ENCODE measurements at regions not wholly inside any gene's neighbourhood (a gene's known extent, or its start where the extent isn't known, plus 50 kb on each side); places are given as distances from the start of the nearest gene placed in this dataset.

GRCh38 chr10:110410329-110411046, 87.2 kb upstream of the DUSP5 start:
- Histone ChIP-seq H3K27ac (ENCODE audit: low read depth, low read length) (no peak overlapping the region), H3K9ac (ENCODE audit: low read length) (no peak overlapping the region), H3K4me1 (ENCODE audit: insufficient read depth, low read length) (peaks cover 28% of the 10 kb centered on the region)

DNA sequence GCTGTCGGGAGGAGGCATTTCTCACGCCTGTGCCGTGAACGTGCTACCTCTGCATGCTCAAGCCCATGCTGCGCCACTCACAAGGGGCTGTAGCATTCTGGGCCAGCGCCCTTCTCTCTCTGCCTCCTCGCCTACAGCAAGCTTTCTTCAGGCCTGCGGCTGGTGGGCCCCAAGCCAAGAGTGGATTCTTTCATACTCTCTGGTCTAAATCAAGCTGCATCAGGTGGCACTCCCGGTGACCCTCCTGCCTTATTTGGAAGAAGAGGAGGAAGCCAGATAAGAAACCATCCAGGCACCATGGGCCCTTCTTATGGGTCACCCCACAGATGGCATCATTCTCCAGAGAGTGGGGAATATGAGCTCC, 86.7 kb upstream of the DUSP5 start:
- Histone ChIP-seq H3K27me3 (ENCODE audit: control insufficient read depth in 1 of 2, insufficient read depth in 2 of 2, low read length in 2 of 2) (no peaks in the 10 kb centered on the region), H3K9me3 (ENCODE audit: low read length) (no peaks in the 10 kb centered on the region), H3K9ac (ENCODE audit: low read length) (no peak overlapping the region), H3K4me3 (ENCODE audit: low read depth in 1 of 2, low read length in 2 of 2) (peak overlapping the region in 1 of 2 donors; percentile 20), H3K36me3 (ENCODE audit: insufficient read depth, low read length) (no peaks in the 10 kb centered on the region), H3K4me1 (ENCODE audit: insufficient read depth, low read length) (peaks cover 28% of the 10 kb centered on the region), H3K27ac (ENCODE audit: low read depth, low read length) (no peak overlapping the region)

More at GRCh38 chr10:110410329-110411046, 87.2 kb upstream of the DUSP5 start:
- no peaks in the 10 kb centered on the region for H3K27me3 ChIP-seq (ENCODE audit: control insufficient read depth in 1 of 2, insufficient read depth in 2 of 2, low read length in 2 of 2)
- no peaks in the 10 kb centered on the region for H3K9me3 ChIP-seq (ENCODE audit: low read length)
- H3K4me3 ChIP-seq (ENCODE audit: low read depth in 1 of 2, low read length in 2 of 2), result peak overlapping the region in 1 of 2 donors; percentile 20
- H3K36me3 ChIP-seq (ENCODE audit: insufficient read depth, low read length), result no peaks in the 10 kb centered on the region

DNA sequence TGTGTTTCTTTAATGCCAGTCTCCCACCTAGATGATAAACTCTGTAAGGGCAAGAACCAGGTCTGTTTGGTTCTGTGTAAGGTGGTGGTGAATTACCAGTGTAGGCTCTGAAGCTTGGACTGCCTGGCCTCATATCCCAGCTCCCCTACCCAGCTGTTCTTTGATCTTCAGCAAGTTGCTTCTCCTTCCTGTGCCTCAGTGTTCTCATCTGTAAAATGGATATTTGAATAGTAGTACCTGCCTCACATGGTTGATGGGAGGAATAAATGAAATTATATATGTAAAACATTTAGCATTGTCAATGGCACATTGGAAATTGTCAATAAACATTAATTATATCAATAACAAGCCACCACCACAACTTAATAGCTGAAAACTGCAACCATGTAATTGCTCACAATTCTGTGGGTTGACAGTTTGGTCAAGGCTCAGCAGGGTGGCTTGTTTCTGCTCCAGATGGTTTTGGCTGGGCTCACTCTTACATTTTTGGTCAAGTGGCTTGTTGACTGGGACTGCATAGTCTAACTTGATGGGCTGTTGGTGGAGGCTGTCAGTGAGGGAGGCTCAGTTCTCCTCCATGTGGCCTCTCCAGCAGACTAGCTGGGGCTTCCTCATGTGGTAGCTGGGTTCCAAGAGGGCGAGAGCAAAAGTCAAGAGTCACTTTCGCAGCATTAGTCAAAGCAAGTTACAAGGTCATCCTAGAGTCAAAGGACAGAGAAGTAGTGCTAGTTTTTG, 84.5 kb upstream of the DUSP5 start:
- no peak overlapping the region for H3K4me3 ChIP-seq (ENCODE audit: low read depth in 1 of 2, low read length in 2 of 2)
- H3K4me1 ChIP-seq (ENCODE audit: insufficient read depth, low read length), result peaks cover 19% of the 10 kb centered on the region
- H3K36me3 ChIP-seq (ENCODE audit: insufficient read depth, low read length), result no peaks in the 10 kb centered on the region
- H3K27ac ChIP-seq (ENCODE audit: low read depth, low read length), result no peak overlapping the region
- no peaks in the 10 kb centered on the region for H3K27me3 ChIP-seq (ENCODE audit: control insufficient read depth in 1 of 2, insufficient read depth in 2 of 2, low read length in 2 of 2)
- no peak overlapping the region for H3K9ac ChIP-seq (ENCODE audit: low read length)
- no peaks in the 10 kb centered on the region for H3K9me3 ChIP-seq (ENCODE audit: low read length)

- Histone ChIP-seq H3K9ac (ENCODE audit: low read length) (no peak overlapping the region), H3K9me3 (ENCODE audit: low read length) (no peaks in the 10 kb centered on the region), H3K36me3 (ENCODE audit: insufficient read depth, low read length) (no peaks in the 10 kb centered on the region), H3K27ac (ENCODE audit: low read depth, low read length) (no peak overlapping the region), H3K4me1 (ENCODE audit: insufficient read depth, low read length) (peaks cover 19% of the 10 kb centered on the region), H3K27me3 (ENCODE audit: control insufficient read depth in 1 of 2, insufficient read depth in 2 of 2, low read length in 2 of 2) (no peaks in the 10 kb centered on the region), H3K4me3 (ENCODE audit: low read depth in 1 of 2, low read length in 2 of 2) (no peak overlapping the region)
Measured at GRCh38 chr10:110413903-110414547, 83.7 kb upstream of the DUSP5 start.

DNA sequence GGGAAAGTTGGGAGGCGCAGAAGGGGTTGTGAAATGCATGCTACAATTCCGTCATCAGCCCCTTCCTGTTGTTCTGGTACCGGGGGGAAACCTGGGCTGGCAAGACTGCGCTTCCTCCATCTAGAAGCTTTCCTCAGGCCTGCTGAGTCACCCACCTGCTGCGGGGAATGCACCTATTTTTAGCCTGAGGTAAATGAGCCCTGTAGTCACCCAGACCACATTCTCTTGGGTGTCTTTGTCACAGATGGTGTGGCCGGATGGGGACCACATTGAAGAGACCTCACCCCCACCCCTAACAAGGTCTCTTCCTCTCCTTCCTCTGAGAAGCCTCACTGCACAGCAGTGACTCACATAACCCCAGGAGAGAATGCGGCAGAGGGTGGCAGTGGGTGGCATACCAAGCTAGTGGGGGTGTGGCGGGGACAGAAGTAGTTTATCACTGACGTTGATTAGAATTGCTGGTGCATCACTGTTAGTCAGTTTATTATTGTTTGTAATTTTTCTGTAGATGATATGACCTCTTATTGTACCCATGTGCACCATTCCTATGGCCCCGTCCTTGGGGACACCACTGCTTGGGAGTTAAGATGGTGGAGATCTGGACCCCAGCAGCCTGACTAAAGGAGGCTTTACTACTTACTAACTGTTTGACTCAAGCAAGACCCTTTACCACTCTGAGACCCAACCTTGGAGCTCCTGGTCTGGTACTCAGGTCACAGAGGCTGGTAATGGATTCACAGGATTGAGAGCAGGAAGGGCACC, 83.0 kb upstream of the DUSP5 start:
- Histone ChIP-seq H3K27me3 (ENCODE audit: control insufficient read depth in 1 of 2, insufficient read depth in 2 of 2, low read length in 2 of 2) (no peaks in the 10 kb centered on the region), H3K27ac (ENCODE audit: low read depth, low read length) (no peak overlapping the region), H3K36me3 (ENCODE audit: insufficient read depth, low read length) (no peaks in the 10 kb centered on the region), H3K9ac (ENCODE audit: low read length) (no peak overlapping the region), H3K4me1 (ENCODE audit: insufficient read depth, low read length) (peaks cover 19% of the 10 kb centered on the region), H3K4me3 (ENCODE audit: low read depth in 1 of 2, low read length in 2 of 2) (no peak overlapping the region), H3K9me3 (ENCODE audit: low read length) (no peaks in the 10 kb centered on the region)

DNA sequence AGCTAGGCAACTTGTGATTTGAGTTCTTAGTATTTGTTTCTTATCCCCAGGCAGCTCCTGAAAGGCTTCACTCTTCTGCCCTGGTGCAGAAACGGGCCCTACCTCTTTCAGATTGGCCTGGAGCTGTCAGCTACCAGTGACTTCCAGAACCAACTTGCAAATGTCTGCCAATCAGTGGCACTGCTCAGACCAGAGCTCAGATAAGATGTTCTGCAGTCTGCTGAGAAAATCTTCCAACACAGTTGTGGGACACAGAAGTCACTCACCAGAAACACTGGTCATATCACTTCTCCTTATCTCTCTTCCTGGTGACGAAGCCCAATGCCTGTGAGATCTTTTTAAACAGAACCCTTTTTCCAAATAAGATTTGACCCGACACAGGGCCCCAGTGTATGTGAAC, 81.9 kb upstream of the DUSP5 start:
- no peaks in the 10 kb centered on the region for H3K36me3 ChIP-seq (ENCODE audit: insufficient read depth, low read length)
- H3K27ac ChIP-seq (ENCODE audit: low read depth, low read length), result no peak overlapping the region
- no peak overlapping the region for H3K4me3 ChIP-seq (ENCODE audit: low read depth in 1 of 2, low read length in 2 of 2)
- H3K9me3 ChIP-seq (ENCODE audit: low read length), result no peaks in the 10 kb centered on the region
- H3K9ac ChIP-seq (ENCODE audit: low read length), result no peak overlapping the region
- H3K27me3 ChIP-seq (ENCODE audit: control insufficient read depth in 1 of 2, insufficient read depth in 2 of 2, low read length in 2 of 2), result no peaks in the 10 kb centered on the region
- peaks cover 9% of the 10 kb centered on the region for H3K4me1 ChIP-seq (ENCODE audit: insufficient read depth, low read length)

GRCh38 chr10:110416776-110417711, 80.7 kb upstream of the DUSP5 start:
- no peaks in the 10 kb centered on the region for H3K36me3 ChIP-seq (ENCODE audit: insufficient read depth, low read length)
- H3K27me3 ChIP-seq (ENCODE audit: control insufficient read depth in 1 of 2, insufficient read depth in 2 of 2, low read length in 2 of 2), result no peaks in the 10 kb centered on the region
- no peak overlapping the region for H3K27ac ChIP-seq (ENCODE audit: low read depth, low read length)
- no peak overlapping the region for H3K4me3 ChIP-seq (ENCODE audit: low read depth in 1 of 2, low read length in 2 of 2)
- no peaks in the 10 kb centered on the region for H3K4me1 ChIP-seq (ENCODE audit: insufficient read depth, low read length)
- no peaks in the 10 kb centered on the region for H3K9me3 ChIP-seq (ENCODE audit: low read length)
- no peak overlapping the region for H3K9ac ChIP-seq (ENCODE audit: low read length)

DNA sequence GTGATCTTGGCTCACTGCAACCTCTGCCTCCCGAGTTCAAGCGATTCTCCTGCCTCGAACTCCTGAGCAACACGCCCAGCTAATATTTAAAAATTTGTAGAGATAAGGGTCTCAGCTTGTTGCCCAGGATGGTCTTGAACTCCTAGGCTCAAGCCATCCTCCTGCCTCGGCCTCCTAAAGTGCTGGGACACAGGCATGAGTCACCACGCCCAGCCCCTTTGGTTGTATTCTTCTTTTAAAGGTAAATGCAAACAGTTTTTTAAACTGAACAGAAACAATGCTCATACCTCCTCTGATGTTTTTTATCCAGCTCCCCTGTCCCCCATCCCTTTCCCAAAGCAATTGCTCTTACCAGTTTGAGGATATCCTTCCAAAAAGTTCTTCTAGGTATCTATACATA, 79.5 kb upstream of the DUSP5 start:
- Histone ChIP-seq H3K36me3 (ENCODE audit: insufficient read depth, low read length) (no peaks in the 10 kb centered on the region), H3K4me1 (ENCODE audit: insufficient read depth, low read length) (no peaks in the 10 kb centered on the region), H3K9ac (ENCODE audit: low read length) (no peak overlapping the region), H3K27ac (ENCODE audit: low read depth, low read length) (no peak overlapping the region), H3K9me3 (ENCODE audit: low read length) (no peaks in the 10 kb centered on the region), H3K4me3 (ENCODE audit: low read depth in 1 of 2, low read length in 2 of 2) (no peak overlapping the region), H3K27me3 (ENCODE audit: control insufficient read depth in 1 of 2, insufficient read depth in 2 of 2, low read length in 2 of 2) (no peaks in the 10 kb centered on the region)

DNA sequence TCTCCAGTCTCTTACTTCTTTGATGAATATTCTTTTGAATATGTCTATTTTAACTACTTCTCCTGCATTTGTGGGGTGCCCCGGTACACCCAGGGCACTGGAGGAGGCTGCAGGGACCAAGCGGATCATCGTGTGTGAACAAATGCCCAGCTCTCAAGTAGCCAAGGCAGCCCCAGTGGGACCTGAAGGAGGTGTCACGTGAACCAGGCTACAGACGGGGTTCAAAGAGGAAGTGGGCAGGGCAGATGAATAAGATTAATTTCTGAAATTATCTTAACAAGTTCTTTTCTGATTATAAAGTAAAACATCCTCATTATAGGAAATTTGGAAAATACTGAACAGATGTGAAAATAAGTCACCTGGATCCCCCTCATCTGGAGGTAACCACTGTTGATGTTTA, 78.4 kb upstream of the DUSP5 start:
- Histone ChIP-seq H3K27ac (ENCODE audit: low read depth, low read length) (no peak overlapping the region), H3K4me1 (ENCODE audit: insufficient read depth, low read length) (no peaks in the 10 kb centered on the region), H3K27me3 (ENCODE audit: control insufficient read depth in 1 of 2, insufficient read depth in 2 of 2, low read length in 2 of 2) (no peaks in the 10 kb centered on the region), H3K9ac (ENCODE audit: low read length) (no peak overlapping the region), H3K36me3 (ENCODE audit: insufficient read depth, low read length) (no peaks in the 10 kb centered on the region), H3K9me3 (ENCODE audit: low read length) (no peaks in the 10 kb centered on the region), H3K4me3 (ENCODE audit: low read depth in 1 of 2, low read length in 2 of 2) (no peak overlapping the region)

- no peaks in the 10 kb centered on the region for H3K27me3 ChIP-seq (ENCODE audit: control insufficient read depth in 1 of 2, insufficient read depth in 2 of 2, low read length in 2 of 2)
Measured at GRCh38 chr10:110420401-110421193, 77.1 kb upstream of the DUSP5 start.

More at GRCh38 chr10:110420401-110421193, 77.1 kb upstream of the DUSP5 start:
- Histone ChIP-seq H3K36me3 (ENCODE audit: insufficient read depth, low read length) (no peaks in the 10 kb centered on the region), H3K9me3 (ENCODE audit: low read length) (no peaks in the 10 kb centered on the region), H3K9ac (ENCODE audit: low read length) (no peak overlapping the region), H3K4me1 (ENCODE audit: insufficient read depth, low read length) (no peaks in the 10 kb centered on the region), H3K4me3 (ENCODE audit: low read depth in 1 of 2, low read length in 2 of 2) (no peak overlapping the region), H3K27ac (ENCODE audit: low read depth, low read length) (no peak overlapping the region)
